ENCODE measurements at regions not wholly inside any gene's neighbourhood (a gene's known extent, or its start where the extent isn't known, plus 50 kb on each side); places are given as distances from the start of the nearest gene placed in this dataset.

- no peak for ATAC-seq (ENCODE audit: low read depth)
- Mint-ChIP-seq H3K4me1 (no peaks in the 10 kb centered on the region), H3K27ac (no peak overlapping the region), H3K9me3 (peaks cover 3% of the 10 kb centered on the region), H3K4me3 (no peak overlapping the region), H3K36me3 (ENCODE audit: low read depth) (no peaks in the 10 kb centered on the region), H3K27me3 (peaks cover 19% of the 10 kb centered on the region)
- DNase-seq = no peak
- no peak for TF ChIP-seq CTCF (IDR thresholded peaks at IDR 0.05)
- intact Hi-C loops (cut with micrococcal nuclease) = no loop called here
- POLR2A ChIA-PET = no interaction called here
- CTCF ChIA-PET = no interaction called here
These were observed 71.4 kb upstream of the UGT8 start for GRCh38 chr4:114527170-114527569.

- TF ChIP-seq CTCF (IDR thresholded peaks at IDR 0.05) = no peak
- no peak for DNase-seq
- Mint-ChIP-seq H3K9me3 (peaks cover 3% of the 10 kb centered on the region), H3K27me3 (peaks cover 19% of the 10 kb centered on the region), H3K4me3 (no peak overlapping the region), H3K36me3 (ENCODE audit: low read depth) (no peaks in the 10 kb centered on the region), H3K27ac (no peak overlapping the region), H3K4me1 (no peaks in the 10 kb centered on the region)
- POLR2A ChIA-PET = no interaction called here
- CTCF ChIA-PET = no interaction called here
- no peak for ATAC-seq (ENCODE audit: low read depth)
- intact Hi-C loops (cut with micrococcal nuclease) = no loop called here
These were observed 71.0 kb upstream of the UGT8 start for GRCh38 chr4:114527637-114528036.

- no peaks in the 10 kb centered on the region for H3K4me1 Mint-ChIP-seq
- ATAC-seq (ENCODE audit: low read depth) (no peak), DNase-seq (no peak)
- H3K9me3 Mint-ChIP-seq = peaks cover 3% of the 10 kb centered on the region
- intact Hi-C loops (cut with micrococcal nuclease) = no loop called here
- H3K4me3 Mint-ChIP-seq = no peak overlapping the region
- ChIA-PET CTCF (no interaction called here), POLR2A (no interaction called here)
- no peak overlapping the region for H3K27ac Mint-ChIP-seq
- H3K27me3 Mint-ChIP-seq = no peaks in the 10 kb centered on the region
- no peak for TF ChIP-seq CTCF (IDR thresholded peaks at IDR 0.05)
- no peaks in the 10 kb centered on the region for H3K36me3 Mint-ChIP-seq (ENCODE audit: low read depth)
These were observed 62.9 kb upstream of the UGT8 start for GRCh38 chr4:114535725-114536124.

- H3K4me1 Mint-ChIP-seq = no peaks in the 10 kb centered on the region
- POLR2A ChIA-PET = no interaction called here
- no peak for ATAC-seq (ENCODE audit: low read depth)
These were observed 61.3 kb upstream of the UGT8 start for GRCh38 chr4:114537352-114537751.

GRCh38 chr4:114538012-114538617 is 60.5 kb upstream of the UGT8 start:
- CTCF ChIA-PET = no interaction called here
- H3K9me3 Mint-ChIP-seq = peaks cover 3% of the 10 kb centered on the region
- H3K4me1 Mint-ChIP-seq = no peaks in the 10 kb centered on the region
- intact Hi-C loops (cut with micrococcal nuclease) = no loop called here
- TF ChIP-seq CTCF (IDR thresholded peaks at IDR 0.05) = no peak
- no peak overlapping the region for H3K27ac Mint-ChIP-seq
- no peaks in the 10 kb centered on the region for H3K36me3 Mint-ChIP-seq (ENCODE audit: low read depth)
- H3K27me3 Mint-ChIP-seq = no peaks in the 10 kb centered on the region
- ATAC-seq (ENCODE audit: low read depth) (no peak), DNase-seq (no peak)
- no peak overlapping the region for H3K4me3 Mint-ChIP-seq
- POLR2A ChIA-PET = no interaction called here

More at GRCh38 chr4:114537352-114537751, 61.3 kb upstream of the UGT8 start:
- CTCF ChIA-PET = no interaction called here
- intact Hi-C loops (cut with micrococcal nuclease) = no loop called here
- peaks cover 3% of the 10 kb centered on the region for H3K9me3 Mint-ChIP-seq
- DNase-seq = no peak
- no peak overlapping the region for H3K4me3 Mint-ChIP-seq
- no peaks in the 10 kb centered on the region for H3K36me3 Mint-ChIP-seq (ENCODE audit: low read depth)
- no peak overlapping the region for H3K27ac Mint-ChIP-seq
- no peaks in the 10 kb centered on the region for H3K27me3 Mint-ChIP-seq
- no peak for TF ChIP-seq CTCF (IDR thresholded peaks at IDR 0.05)
